Adrenal gland (tissue), 5 donors: ENCODE measurements at regions not wholly inside any gene's neighbourhood (a gene's known extent, or its start where the extent isn't known, plus 50 kb on each side); places are given as distances from the start of the nearest gene placed in this dataset.

Experiments used
- POLR2A ChIP-seq, 2 donors: fragments of 450-650 bp; IDR thresholded peaks; one replicate each; pipeline ENCODE4 v1.6.1; 2017; ENCODE audit warnings: antibody characterized with exemption in 2 of 2, mild to moderate bottlenecking in 2 of 2, moderate library complexity in 1 of 2
- TF ChIP-seq, protein P1 (sequence below), 6 experiments: fragments of 450-650 bp in 4 of 6; fragments of 200-600 bp in 2 of 6; sonication (generic) in 1 of 6; IDR thresholded peaks; 1 replicate in 5 of 6; 2 replicates in 1 of 6; pipeline versions ENCODE4 v1.5.1 to v1.8.0; 2016 to 2021; ENCODE audit warnings: antibody characterized with exemption in 6 of 6, mild to moderate bottlenecking in 2 of 6, moderate library complexity in 1 of 6
- donor health status: DM: no; HTN: no; CAD: no.

- TF ChIP-seq, protein P1, sequence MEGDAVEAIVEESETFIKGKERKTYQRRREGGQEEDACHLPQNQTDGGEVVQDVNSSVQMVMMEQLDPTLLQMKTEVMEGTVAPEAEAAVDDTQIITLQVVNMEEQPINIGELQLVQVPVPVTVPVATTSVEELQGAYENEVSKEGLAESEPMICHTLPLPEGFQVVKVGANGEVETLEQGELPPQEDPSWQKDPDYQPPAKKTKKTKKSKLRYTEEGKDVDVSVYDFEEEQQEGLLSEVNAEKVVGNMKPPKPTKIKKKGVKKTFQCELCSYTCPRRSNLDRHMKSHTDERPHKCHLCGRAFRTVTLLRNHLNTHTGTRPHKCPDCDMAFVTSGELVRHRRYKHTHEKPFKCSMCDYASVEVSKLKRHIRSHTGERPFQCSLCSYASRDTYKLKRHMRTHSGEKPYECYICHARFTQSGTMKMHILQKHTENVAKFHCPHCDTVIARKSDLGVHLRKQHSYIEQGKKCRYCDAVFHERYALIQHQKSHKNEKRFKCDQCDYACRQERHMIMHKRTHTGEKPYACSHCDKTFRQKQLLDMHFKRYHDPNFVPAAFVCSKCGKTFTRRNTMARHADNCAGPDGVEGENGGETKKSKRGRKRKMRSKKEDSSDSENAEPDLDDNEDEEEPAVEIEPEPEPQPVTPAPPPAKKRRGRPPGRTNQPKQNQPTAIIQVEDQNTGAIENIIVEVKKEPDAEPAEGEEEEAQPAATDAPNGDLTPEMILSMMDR (IDR thresholded peaks at IDR 0.05): no peak
- no peak for TF ChIP-seq POLR2A (IDR thresholded peaks at IDR 0.05)
Measured at GRCh38 chr12:29944269-29945000, 160.7 kb upstream of the TMTC1 start.
